HG02981 (cell line): ENCODE measurements at regions not wholly inside any gene's neighbourhood (a gene's known extent, or its start where the extent isn't known, plus 50 kb on each side); places are given as distances from the start of the nearest gene placed in this dataset.
A peak's percentile ranks its signal among the peaks of the same experiment; 100 is the strongest.
"Not testable (repeated sequence)": the region's sequence is repeated elsewhere in the genome, so short reads cannot be mapped to it uniquely, and the experiment has no call there.

Experiments used
- ATAC-seq: cut with Tn5 transposase; IDR thresholded peaks from one replicate; pipeline ENCODE4 v1.9.1; 2021; ENCODE audit warnings: mild to moderate bottlenecking, moderate library complexity; ENCODE audit not compliant: unreplicated experiment

DNA sequence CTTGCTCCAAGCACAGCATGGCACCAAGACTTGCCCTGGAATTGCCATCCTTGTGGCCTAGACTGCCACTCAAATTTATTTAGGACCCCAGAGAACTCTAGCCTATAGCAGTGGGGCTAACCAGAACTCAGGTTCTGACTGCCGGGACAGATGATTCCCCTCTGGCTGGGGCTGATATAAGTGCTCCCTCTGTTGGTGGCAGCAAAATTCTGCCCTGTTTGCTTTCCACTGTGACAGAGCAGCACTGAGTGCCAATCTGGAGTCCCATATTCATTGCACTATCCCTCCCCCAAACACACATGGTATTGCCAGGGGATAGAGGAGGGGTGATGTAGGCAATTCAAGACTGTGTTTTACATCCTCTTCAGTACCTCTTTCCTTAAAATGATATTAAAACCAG lies 1081.9 kb downstream of the FAT4 start:
- no peak for ATAC-seq

DNA sequence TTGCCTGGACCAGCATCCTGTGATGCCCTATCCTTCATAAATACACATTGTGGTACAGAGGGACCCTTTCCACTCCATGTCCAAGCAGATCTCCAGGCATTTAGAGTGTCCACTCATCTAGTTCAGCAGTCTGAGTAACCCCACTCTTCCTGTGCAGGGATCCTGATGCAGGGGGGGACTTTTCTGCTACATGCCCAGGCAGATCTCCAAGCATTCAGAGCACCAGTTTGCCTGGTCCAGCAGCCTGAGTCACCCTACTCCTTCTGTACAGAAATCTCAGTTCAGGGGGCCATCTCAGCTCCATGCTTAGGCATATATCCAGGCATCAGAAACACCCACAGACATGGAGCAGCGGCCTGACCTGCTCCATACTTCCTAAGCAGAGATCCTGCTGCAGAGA lies 1089.8 kb downstream of the FAT4 start:
- ATAC-seq = no peak

DNA sequence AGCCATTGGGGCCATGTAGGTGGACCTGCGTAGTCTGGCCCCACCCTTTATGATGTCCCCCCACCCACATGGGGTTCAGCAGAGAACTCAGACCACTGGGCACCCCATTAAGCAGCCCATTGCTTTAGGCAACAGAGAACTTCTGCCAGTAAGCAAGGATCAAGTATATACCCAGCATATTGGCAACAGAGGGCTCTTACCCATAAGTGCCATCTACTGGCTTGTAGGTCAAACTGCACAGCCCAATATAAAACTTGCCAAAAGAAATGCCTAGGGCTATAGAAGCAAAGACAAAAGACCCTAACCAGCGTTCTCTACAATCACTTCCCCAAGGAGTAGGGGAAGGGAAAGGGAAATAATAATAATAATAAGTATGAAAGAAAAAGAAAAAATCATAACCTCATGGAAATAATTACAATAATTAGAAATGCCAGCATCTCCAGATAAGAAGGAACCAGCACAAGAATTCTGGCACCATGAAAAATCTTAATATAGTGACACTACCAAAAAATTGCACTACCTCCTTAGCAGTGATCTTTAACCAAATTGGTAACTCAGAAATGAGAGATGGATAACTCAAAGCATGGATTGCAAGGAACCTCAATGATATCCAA lies 1090.7 kb downstream of the FAT4 start:
- ATAC-seq = peak; percentile 81

DNA sequence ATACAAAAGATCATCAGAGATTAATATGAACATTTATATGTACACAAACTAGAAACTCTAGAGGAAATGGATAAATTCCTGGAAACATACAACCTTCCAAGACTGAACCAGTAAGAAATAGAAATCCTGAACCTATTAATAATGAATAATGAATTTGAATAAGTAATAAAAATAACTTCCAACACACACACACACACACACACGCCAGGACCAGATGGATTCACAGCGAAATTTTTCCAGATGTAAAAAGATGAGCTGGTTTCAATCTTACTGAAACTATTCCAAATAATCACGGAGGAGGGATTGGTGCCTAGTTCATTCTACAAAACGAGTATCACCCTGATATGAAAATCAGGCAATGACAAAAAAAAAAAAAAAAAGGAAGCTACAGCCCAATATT lies 1095.0 kb downstream of the FAT4 start:
- ATAC-seq = no peak

DNA sequence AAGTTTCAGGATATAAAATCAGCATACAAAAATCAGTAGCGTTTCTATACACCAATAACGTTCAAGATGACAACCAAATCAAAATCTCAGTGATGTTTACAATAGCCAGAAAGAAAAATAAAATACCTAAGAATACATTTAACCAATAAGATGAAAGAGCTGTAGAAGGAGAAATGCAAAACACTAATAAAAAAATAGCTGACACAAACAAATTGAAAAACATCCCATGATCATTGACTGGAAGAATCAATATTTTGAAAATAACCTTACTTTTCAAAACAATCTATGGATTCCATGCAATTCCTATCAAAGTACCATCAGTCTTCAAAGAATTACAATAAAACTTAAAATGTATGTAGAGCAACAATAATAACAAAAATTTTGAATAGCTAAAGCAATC lies 1096.3 kb downstream of the FAT4 start:
- no peak for ATAC-seq

DNA sequence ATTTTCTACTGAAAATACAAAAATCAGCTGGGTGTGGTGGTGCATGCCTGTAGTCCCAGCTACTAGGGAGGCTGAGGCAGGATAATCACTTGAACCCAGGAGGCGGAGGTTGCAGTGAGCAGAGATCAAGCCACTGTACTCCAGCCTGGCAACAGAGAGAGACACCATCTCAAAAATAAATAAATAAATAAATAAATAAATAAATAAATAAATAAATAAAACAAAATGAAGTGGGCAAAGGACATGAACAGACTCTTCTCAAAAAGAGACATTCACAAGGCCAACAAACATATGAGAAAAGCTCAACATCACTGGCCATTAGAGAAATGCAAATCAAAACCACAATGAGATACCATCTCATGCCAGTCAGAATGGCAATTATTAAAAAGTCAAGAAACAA lies 1097.6 kb downstream of the FAT4 start:
- not testable (repeated sequence) for ATAC-seq

DNA sequence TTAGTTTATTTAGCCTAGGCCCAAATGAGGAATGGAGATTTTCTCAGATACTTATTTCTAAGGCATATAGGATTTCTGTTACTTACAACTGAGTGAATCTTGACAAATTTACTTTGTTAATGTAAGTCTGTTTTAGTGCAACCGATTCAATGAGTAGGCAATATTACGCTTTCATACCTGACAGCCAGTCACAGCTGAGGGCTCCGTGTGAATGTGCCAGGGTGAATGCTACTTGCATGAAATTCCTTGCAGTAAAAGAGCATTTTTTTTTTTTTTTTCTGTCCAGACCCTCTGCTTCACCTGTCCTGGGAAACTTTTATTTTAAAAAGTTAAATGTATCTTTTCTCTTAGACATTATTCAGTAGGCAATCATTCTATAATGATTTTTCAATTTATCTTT lies 1100.0 kb downstream of the FAT4 start:
- no peak for ATAC-seq

DNA sequence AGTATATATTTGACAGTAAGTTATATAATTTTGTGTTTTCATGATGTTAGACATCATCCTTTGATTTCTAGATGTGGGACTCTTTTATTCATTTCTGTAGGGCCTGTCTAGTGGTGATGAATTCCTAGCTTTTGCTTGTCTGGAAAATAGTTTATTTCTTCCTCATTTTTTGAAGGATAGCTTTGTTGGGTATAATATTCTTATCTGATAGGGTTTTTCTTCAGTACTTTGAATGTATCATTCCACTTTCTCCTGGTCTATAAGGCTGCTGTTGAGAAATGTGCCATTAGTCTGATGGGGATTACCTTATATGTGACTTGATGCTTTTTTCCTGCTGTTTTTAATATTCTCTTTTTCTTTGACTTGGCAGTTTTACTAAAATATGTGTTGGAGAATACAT lies 1104.5 kb downstream of the FAT4 start:
- ATAC-seq = no peak

DNA sequence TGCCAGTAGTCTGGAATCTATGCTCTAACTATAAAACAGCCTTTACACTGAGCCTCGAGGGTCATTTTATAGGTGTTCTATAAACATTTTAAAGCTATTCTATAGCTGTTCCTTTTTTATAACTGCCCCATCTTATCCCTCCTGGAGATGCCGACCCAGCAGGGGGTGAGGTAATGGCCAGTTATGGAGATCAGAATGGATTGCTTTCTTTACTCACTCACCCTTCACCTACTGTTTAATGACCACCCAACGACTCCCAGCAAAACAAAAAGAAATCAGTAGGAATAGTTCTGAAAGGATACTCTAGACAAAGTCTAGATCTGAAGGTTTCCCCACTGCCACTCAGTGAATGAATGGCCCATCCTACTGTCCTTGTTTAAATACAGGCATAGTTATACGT lies 1113.1 kb downstream of the FAT4 start:
- no peak for ATAC-seq

DNA sequence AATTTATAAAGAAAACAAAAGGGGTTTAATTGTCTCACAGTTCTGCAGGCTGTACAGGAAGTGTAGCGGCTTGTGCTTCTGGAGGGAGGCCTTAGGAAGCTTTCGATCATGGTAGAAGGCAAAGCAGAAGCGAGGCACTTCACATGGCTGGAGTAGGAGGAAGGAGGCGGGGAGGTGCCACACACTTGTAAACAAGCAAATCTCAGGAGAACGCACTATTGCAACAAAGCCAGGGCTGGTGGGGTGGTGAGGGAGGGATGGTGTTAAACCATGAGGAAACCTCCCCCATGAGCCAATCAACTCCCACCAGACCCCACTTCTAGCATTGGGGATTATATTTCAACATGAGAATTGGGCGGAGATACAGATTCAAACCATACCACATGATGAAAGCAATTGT lies 1116.3 kb downstream of the FAT4 start:
- ATAC-seq = no peak

DNA sequence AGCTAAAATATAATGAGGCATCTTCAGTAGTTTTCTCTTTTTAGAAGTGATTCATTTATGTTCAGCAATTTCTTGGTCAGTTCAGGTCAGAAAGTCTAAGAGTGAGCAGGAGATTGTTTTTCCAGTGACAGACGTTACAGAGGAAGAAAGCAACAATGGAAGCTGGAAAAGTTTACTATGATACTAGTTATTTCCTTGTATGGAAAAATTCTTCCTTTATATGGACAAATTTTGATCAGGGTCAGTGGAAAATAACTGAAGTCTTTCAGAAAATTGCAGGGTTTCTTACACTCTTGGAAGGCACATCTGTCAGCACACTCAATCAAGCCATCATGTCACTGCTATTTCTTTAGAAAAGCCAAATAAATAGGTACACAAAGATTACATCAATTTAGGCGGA lies 1120.7 kb downstream of the FAT4 start:
- ATAC-seq = no peak

DNA sequence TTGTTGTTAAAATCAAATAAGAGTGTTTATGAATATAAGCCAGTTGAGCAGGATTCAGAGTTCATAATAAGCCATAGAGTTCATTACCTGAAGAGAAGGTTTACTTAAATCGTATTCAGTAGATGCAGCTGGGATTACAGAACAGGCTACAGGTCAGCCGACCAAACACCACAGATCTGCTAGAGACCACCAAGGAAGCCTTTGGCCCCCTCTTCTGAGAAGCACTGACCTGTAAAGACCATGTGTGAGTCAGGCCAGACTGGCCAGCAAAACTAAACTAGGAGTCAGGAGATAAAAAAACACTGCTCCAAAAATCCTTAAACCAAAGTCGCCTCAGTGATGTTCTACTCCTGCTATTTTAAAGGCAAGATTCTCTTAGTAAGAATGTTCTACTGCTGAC lies 1125.5 kb downstream of the FAT4 start:
- no peak for ATAC-seq

DNA sequence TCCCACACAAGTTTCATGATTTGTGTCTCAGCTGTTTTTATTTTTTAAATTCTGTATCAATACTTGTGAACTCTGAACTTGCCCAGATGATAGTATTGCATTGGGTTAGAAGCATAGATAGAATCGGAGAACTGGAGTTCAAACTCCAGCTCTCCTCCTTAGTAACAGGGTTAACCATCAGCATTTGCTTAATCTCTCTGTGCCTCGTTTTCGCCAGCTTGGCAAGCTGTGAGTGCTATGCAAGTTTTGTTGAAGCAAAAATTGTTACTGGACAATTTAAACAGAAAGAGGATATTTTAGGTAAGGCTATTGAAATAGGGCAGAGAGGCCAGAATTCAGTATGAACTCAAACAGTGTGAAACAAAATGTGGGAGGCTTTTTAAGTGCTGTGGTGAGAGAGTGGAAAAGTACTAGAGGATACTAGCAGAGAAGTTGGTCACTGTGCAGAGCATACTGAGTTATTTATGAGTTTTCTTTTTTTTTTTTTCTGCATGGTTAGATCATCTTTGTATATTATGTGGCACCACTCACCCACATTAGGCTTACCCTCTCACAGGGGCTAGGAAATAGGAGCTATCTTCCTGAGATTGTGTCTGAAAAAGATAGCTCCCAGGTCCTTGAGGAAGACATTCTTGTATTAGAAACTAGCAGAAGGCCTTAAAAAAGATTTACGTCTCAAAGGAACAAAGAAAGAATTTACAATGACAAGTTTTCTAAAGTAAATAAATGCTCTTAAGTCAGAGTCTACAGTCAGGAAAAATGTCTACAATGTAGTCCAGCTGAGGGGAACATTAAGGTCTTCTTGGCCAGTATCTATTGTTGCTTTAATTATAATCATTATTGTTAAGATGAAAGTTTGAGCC lies 1126.6 kb downstream of the FAT4 start:
- no peak for ATAC-seq

DNA sequence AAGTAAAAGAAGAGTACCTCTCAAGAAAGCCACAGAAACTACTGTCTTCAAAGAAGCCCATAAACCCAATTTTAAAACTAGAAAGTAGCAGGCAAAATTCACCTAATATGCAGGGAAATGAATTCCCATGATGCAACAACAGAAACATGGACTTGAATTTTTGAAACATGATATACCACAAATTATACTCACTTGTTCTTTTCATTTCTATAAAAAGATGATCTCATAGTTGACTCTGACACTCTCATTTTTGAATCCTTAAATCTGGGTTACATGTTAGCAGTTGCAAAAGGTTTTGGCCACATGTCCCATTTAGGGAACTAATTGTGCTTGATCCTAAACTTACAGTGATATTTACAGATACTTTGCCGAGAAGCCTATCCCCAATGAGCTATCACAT lies 1130.8 kb downstream of the FAT4 start:
- ATAC-seq = no peak

DNA sequence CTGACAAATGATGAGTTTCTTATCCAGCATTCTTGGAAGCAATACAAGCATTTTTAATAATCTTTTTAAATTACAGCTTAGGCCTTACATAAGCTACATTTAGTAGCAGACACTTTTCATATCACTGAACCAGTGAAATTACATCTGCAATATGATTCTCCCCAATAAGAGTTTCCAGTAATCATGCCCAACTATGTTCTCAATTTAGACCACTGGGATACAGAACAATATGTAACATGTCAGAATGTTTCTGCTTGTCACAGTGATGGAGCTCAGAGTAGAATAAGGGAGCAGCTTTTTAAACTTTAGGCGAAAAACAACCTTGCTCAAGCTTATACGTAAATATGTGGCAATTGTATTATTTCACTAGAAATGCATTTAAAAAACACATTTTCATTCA lies 1132.2 kb downstream of the FAT4 start:
- ATAC-seq = no peak

DNA sequence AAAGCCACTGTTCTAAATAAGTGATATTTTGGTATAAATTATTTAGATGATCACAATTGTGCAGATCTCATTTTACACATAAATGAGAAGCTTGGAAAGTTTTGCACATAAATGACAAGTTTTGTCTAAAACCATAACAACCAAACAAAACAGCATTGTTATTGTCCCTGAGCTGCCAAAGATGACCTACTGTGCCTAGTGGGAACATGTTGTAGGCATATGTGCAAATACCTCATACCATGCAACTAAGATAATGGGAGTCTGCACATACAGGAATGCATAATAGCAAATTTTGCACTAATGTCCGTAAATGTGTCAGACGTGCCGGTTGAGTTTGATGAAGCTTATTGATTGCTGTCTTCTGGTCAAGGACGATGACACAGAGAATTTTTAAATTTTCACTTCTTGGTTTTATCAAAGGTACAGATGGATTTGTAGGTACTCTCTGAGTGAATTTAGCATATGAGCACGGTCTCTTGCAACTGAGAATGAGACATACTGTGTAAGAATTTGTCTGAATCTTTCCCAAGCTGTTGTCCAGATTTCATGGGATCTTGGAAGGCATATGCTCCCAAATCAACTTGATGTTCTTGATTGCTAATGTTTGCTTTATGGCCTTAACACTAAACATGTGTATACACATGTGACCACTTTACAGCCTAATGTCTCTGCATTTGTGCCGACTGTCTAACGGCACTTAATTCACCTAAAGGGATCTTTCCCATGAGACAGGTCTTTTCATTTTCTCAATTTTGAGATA lies 1133.5 kb downstream of the FAT4 start:
- ATAC-seq = no peak

DNA sequence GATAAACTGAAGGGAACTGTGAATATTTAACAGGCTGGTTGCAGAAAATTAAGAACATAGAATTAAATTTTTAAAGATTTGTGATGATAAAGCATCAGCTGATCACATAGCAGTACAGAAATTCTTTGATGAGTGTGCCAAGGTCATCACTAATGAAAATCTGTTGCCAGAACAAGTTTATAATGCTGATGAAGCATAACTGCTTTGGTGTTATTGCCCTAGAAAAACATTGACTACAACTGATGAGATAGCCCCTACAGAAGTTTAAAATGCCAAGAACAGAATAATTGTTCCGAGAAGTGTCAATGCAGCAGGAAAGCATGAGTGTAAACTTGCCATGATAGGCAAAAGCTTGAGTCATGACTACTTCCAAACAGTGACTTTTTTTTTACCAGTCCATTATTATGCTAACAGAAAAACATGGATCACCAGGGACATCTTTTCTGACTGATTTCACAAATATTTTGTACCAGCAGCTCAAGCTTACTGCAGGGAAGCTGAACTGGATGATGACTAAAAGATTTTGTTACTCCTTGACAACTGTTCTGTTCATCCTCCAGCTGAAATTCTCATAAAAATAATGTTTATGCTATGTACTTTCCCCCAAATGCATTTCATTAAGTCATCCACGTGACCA lies 1136.6 kb downstream of the FAT4 start:
- ATAC-seq = no peak

DNA sequence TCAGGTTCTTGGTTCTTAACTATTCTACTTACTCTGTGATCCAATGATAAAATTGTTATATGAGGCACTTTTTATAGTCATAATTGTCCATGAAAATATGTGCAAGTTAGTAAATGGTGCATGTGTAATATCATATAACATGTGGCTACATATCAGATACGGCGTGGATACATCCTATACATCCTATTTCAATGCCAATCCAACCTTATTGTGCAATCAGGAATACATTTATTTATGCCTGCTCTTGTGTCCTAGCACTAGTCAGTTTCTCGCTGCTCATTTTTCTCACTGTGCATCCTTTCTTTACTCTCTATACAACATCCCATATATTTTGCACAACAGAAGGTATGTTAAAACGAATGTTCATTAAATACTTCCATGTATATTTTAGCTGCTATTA lies 1141.1 kb downstream of the FAT4 start:
- ATAC-seq = no peak

DNA sequence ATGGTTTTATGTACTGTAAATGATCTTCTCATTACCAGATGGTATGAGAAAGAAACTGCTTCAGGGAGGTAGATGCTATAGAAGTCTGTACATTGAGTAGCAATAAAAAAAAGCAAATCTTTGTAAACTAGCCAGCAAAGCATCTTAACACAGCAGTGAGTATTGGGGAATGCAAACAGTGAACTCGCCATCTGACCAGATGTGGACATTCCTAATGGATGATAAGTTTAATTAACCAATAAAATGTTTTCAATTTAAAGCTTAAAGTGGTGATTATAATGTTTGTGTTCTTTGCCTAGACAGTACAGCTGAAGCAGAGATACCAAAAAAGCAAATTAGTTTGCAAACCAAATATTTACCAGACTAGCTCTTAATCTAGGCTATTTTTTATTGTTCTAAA lies 1144.2 kb downstream of the FAT4 start:
- no peak for ATAC-seq

DNA sequence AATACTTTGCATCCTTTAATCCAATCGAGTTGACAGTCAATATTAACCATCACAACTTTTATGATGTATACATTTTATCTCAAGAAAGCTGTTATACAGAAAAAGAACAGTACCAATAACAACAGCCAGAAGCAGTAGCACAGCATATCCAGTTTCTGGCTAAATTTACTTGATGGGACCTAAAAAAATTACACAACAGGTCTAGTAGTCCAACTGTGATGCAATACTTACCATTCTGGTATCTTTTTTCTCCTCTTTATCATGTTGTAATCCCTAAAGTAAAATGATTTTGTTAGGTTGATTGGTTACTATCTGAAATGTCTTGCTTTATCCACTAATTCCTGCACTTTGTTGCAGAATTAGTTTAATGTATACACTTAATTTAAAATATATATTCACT lies 1150.6 kb downstream of the FAT4 start:
- ATAC-seq = no peak

DNA sequence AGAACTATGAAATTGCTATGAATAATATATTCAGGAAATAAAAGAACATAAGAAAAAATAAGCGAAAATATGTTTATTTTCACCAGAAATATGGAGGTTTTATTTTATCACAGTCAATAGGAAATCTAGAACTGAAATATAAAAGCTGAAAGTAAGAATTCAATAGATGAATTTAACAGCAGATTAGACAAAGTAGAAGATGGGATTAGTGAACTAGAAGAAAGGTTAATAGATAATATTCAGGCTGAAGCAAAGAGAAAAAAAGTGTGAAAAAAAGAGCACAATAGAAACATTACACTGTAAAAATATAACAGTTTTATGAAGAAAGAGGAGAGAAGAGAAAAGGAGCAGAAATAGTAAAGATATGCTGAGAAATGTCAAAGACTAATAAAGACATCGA lies 1152.1 kb downstream of the FAT4 start:
- no peak for ATAC-seq

DNA sequence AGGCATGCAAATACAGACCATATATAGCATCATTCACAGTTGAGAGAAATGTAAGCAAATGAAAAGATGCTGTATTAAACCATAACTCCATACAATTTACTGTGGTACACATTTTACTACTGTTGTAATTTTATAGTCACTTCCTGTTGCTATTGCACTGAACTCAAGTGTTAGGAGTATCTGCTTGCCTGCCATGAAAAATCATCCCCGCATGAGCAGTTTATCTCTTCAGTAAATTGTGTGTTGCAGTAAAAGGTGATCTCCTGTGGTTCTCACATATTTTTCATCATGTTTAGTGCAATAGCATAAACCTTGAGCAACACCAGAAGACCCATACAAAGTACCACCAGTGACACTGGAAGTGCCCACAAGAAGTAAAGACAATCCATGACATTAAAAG lies 1153.4 kb downstream of the FAT4 start:
- ATAC-seq = no peak
